ENCODE measurements at regions not wholly inside any gene's neighbourhood (a gene's known extent, or its start where the extent isn't known, plus 50 kb on each side); places are given as distances from the start of the nearest gene placed in this dataset.
"Not testable (repeated sequence)": the region's sequence is repeated elsewhere in the genome, so short reads cannot be mapped to it uniquely, and the experiment has no call there.

DNA sequence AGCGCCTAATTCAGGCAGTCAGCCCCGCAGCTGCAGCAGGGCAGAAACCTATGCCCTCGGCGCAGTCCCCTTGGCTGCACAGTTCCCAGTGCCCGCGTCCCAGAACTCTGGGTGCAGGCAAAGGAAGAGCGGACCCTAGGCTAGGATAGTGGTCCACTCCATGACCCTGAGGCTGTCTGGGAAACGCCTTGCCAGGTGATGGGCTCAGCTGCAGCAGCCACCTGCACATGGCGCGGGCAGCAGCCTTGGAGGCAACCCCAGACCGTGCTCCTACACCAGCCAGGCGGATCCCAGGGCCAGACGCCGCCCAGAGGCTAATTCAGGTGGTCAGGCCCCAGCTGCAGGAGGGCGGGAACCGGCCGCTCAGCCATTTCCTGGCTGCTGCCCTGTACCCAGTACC lies 83.0 kb downstream of the POTEC start:
- not testable (repeated sequence) for DNase-seq (ENCODE audit: low spot score)

GRCh38 chr18:14459826-14460225 lies 83.6 kb downstream of the POTEC start:
- DNase-seq (ENCODE audit: low spot score), result not testable (repeated sequence)

- not testable (repeated sequence) for DNase-seq (ENCODE audit: low spot score)
These were observed 85.1 kb downstream of the POTEC start for GRCh38 chr18:14458009-14458945.

DNA sequence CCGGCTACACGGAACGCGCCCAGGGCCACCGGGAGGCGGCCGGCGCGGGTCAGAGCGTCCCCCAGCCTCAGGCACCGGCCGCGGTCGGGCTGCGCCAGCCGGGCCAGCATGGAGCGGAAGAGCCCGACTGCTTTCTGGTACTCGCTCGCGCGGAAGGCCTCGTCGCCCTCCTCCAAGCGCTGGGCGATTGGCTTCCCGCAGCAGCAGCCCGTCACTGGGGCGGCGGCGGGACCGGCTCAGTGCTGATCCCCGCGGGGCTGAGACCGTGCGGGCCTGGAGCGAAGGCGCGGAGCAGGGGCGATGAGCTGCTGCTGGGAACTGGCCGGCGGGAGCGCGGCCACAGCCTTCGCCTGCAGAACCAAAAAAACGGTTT lies 92.8 kb downstream of the POTEC start:
- DNase-seq (ENCODE audit: low spot score), result not testable (repeated sequence)

DNA sequence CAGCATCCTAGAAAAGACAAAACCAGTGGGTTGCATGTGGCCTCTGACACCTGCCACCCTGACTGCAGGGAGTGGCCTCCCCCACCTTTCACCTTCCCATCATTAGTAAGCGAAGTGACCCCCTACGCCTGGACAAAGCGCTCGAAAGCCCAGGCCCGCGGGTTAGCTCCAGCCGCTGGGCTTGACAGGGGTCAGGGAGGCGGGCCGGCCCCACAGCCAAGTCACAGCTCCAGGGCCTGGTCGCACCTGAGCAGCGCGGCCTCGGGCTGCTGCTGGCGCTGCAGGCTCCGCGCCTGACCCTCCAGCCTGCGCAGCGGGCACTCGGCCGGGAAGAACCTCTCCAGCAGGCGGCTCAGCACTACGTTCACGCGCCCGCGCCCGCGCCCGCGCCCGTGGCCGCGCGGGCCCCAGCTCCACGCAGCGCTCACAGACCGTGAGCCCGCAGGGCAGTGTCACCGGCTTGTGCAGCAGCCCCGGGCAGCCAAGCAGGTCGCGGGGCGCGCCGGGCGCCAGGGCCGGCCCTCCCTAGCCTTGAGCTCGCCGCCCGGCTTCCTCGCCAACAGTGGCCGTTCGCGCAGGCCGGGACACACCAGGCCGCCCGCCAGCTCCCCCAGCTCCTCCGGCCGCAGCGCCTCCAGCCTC lies 93.3 kb downstream of the POTEC start:
- DNase-seq (ENCODE audit: low spot score), result not testable (repeated sequence)

DNA sequence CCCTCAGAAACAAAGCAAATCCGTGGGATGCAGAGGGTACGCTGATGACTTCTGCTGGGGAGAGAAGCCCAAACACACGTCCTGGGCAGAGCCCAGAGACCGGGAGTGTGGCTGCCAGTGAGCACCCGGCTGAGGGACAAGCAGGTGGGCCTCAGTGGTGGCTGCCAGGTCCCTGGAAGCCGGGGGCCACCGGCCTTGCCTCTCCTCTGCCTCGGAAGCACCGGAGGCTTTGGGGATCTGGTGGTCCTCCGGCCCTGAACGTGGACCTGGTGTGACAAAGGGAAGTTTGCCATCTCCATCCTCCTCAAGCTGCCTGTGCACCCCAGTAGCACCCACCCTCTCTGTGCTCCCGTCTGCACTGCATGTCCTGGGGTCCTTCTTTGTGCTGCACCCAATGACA lies 94.3 kb downstream of the POTEC start:
- not testable (repeated sequence) for DNase-seq (ENCODE audit: low spot score)

DNA sequence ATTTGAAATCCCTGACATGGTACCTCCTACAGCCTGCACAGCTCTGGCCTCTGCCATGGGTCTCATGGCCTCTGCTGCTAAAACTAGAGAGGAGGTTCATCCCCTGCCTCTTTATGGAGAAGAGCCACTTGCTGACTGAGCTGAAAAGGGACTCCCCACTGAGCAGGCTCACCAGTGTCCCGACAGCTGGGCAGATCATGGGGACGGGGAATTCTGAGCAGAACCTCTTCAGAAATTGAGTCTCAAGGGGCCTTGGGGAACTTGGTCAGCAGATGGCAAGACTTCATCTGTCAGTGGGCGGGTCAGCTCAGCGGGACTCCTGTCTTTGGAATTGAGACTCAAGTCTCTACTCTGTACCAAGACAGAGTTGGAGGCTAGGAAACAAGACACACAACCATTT lies 95.7 kb downstream of the POTEC start:
- DNase-seq (ENCODE audit: low spot score), result not testable (repeated sequence)

- not testable (repeated sequence) for DNase-seq (ENCODE audit: low spot score)
These were observed 107.9 kb downstream of the POTEC start for GRCh38 chr18:14435460-14435859.

- DNase-seq (ENCODE audit: low spot score), result not testable (repeated sequence)
These were observed 111.0 kb downstream of the POTEC start for GRCh38 chr18:14432371-14432770.

DNA sequence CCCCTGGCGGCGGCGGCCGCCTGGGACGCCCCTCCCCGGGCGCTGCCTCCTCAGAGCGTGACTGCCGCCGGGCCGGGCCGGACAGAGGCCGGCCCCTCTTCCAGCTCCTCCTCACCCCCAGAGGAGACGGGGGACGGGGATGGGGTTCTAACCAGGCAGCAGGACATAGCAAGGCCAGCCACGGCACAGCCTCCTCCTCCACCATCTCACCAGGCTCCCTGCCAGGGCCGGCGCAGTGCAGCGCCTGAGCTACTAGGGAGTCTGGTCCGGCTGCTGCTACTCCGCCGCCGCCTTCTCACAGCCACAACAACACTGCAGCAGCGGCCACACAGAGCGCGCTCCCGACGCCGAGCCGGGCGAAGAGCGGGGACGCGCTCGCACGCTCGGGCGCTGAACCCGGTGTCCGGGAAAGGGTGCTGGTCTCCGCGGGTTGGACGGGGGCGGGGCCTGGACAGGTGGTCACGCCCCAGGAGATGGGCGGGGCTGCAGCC lies 112.3 kb downstream of the POTEC start:
- not testable (repeated sequence) for DNase-seq (ENCODE audit: low spot score)

GRCh38 chr18:14415806-14416205 lies 127.6 kb downstream of the POTEC start:
- DNase-seq (ENCODE audit: low spot score), result not testable (repeated sequence)

DNA sequence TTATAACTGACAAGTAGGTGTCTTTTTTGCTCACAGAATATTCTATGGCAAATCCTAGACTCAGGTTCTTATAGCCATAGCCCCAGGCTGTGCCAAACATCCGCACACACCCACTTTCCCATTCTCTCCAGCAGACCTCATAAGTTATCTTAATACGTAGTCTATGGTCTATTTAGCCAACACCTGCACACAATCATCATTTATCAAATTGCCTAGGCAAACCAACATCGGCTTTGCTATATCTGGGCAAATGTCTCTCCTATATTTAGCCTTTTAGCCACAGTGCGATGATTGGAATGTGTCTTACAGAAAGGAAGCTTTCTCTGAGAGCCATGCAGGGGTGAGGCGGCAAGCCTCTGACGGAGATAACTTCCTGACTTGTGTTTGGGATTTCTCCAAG lies 128.0 kb downstream of the POTEC start:
- not testable (repeated sequence) for DNase-seq (ENCODE audit: low spot score)

- DNase-seq (ENCODE audit: low spot score), result not testable (repeated sequence)
These were observed 147.9 kb downstream of the POTEC start for GRCh38 chr18:14395533-14395932.

DNA sequence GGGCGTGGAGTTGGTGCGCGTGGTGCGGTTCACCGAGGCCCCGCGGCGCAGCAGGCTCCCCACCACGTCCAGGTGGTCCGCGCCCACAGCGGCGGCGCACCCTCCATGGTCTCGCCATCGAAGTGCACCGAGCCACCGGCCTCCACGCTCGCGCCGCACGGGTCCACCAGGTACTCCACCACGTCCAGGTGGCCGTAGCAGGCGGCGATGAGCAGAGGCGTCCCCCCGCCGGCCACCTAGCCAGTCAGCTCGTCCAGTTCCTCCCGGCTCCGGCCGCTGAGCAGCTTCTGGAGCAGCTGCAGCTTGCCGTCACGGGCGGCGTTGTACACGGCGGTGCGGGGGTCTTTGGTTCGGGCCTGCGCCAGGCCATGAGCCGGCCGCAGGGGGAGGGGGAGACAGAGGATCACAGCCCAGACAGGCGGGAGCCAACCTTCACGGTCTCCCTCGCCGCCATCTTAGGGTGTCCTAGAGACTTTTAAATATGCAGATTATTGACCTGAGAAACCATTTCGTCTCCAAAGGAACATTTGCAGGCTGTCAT lies 149.8 kb downstream of the POTEC start:
- not testable (repeated sequence) for DNase-seq (ENCODE audit: low spot score)

DNA sequence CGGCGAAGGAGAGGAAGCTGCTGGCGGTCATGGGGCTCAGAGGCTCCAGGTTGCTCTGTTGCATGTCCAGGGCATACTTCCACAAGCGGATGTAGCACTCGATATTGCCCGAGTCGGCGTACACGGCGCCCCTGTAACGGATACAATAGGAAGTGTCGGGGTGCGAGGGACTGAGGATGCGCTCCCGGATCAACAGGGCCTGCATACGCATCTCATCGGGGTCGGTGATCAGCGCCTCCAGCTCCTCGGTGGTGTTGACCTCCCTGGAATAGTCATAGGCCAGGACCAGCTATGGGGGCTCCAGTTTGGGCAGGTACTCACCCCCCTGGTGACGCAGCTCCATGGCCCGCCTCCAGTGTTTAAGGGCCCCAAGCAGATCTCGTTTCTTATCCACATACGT lies 150.8 kb downstream of the POTEC start:
- DNase-seq (ENCODE audit: low spot score), result not testable (repeated sequence)

DNA sequence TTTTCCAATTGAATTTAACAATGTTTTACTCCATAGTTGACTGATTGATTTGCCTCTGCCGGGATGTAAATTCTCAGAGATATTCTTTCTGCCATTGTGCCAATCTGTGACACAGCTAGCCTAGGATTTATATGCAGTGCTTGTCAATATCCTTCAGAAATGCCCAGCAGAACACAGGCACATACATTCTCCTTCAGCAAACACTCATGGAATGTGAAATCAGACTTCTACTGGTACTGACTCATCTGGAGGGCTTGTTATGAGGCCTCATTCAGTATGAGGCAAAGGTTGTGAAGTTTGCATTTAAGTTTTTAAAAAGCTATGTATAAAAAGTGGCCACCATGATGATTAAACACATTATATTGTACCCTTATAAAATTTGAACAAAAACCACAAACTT lies 158.4 kb downstream of the POTEC start:
- not testable (repeated sequence) for DNase-seq (ENCODE audit: low spot score)

- not testable (repeated sequence) for DNase-seq (ENCODE audit: low spot score)
These were observed 160.7 kb downstream of the POTEC start for GRCh38 chr18:14382666-14383065.

DNA sequence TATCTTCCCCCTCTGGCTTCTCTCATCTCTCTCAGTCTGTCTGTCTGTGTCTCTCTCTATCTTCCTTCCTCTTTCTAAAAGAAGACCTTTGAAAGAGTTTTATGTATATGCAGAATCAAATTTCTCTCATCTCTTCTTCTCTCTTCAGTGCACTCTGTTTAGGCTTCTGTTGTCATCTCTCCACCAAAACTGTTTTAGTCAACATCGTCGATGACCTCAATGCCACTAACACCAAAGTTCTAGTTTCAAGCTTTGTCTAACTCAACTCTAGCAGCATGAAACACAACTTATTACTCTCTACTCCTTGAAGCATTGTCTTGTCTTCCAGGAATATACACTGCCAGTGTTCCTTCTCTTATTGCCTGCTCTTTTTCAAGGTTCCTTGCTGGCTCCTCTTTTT lies 163.9 kb downstream of the POTEC start:
- DNase-seq (ENCODE audit: low spot score), result not testable (repeated sequence)

- DNase-seq (ENCODE audit: low spot score), result not testable (repeated sequence)
These were observed 165.0 kb downstream of the POTEC start for GRCh38 chr18:14378376-14378775.

- DNase-seq (ENCODE audit: low spot score), result not testable (repeated sequence)
These were observed 182.1 kb downstream of the POTEC start for GRCh38 chr18:14361346-14361745.

- not testable (repeated sequence) for DNase-seq (ENCODE audit: low spot score)
These were observed 185.7 kb downstream of the POTEC start for GRCh38 chr18:14357553-14358297.

DNA sequence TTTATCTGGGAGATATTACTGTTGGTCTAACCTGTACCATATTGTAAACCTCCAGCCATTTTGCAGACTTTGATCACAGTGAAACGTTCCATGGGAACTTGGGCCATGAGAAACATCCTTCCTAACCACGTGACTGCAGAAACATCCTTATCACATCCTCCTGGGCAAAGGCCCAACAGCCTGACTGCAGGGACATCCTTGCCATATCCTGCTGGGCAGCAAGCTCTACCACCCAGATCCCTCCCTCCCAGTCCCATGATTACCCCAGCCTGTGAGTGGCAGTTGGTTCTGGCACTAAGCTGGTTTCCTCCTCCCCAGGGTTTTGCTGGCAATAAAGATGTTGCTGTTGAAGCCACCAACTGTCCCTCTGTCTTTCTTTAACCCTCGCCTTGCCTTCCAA lies 201.2 kb downstream of the POTEC start:
- not testable (repeated sequence) for DNase-seq (ENCODE audit: low spot score)

Data from hepatic stellate cell (primary cell).